ENCODE measurements at regions not wholly inside any gene's neighbourhood (a gene's known extent, or its start where the extent isn't known, plus 50 kb on each side); places are given as distances from the start of the nearest gene placed in this dataset.
"Not testable (repeated sequence)": the region's sequence is repeated elsewhere in the genome, so short reads cannot be mapped to it uniquely, and the experiment has no call there.

GRCh38 chr10:65128277-65128676 is 1607.1 kb downstream of the REEP3 start:
- ATAC-seq: no peak
- intact Hi-C loops (cut with micrococcal nuclease): no loop called here
- DNase-seq: no peak

GRCh38 chr10:65130162-65130758 is 1609.1 kb downstream of the REEP3 start:
- DNase-seq (no peak), ATAC-seq (no peak)
- intact Hi-C loops (cut with micrococcal nuclease): no loop called here

GRCh38 chr10:65133652-65134051 is 1612.5 kb downstream of the REEP3 start:
- intact Hi-C loops (cut with micrococcal nuclease): no loop called here
- DNase-seq (no peak), ATAC-seq (no peak)

GRCh38 chr10:65135508-65135907 is 1614.3 kb downstream of the REEP3 start:
- DNase-seq (no peak), ATAC-seq (no peak)
- intact Hi-C loops (cut with micrococcal nuclease): no loop called here

- no peak for ATAC-seq
- intact Hi-C loops (cut with micrococcal nuclease): no loop called here
- no peak for DNase-seq
Observed at GRCh38 chr10:65142641-65143435, 1621.6 kb downstream of the REEP3 start.

- ATAC-seq: no peak
Observed at GRCh38 chr10:65143723-65144122, 1622.5 kb downstream of the REEP3 start.

GRCh38 chr10:65149878-65150277 is 1628.7 kb downstream of the REEP3 start:
- intact Hi-C loops (cut with micrococcal nuclease): no loop called here
- no peak for ATAC-seq
- no peak for DNase-seq

More at GRCh38 chr10:65143723-65144122, 1622.5 kb downstream of the REEP3 start:
- intact Hi-C loops (cut with micrococcal nuclease): no loop called here
- no peak for DNase-seq

- ATAC-seq (no peak), DNase-seq (no peak)
- intact Hi-C loops (cut with micrococcal nuclease): no loop called here
Observed at GRCh38 chr10:65166272-65166671, 1645.1 kb downstream of the REEP3 start.

GRCh38 chr10:65172249-65172648 is 1651.0 kb downstream of the REEP3 start:
- no peak for DNase-seq
- intact Hi-C loops (cut with micrococcal nuclease): no loop called here
- no peak for ATAC-seq

- DNase-seq (no peak), ATAC-seq (no peak)
- intact Hi-C loops (cut with micrococcal nuclease): no loop called here
Observed at GRCh38 chr10:65176994-65177393, 1655.8 kb downstream of the REEP3 start.

GRCh38 chr10:65183236-65183635 is 1662.0 kb downstream of the REEP3 start:
- intact Hi-C loops (cut with micrococcal nuclease): no loop called here
- ATAC-seq (no peak), DNase-seq (no peak)

- ATAC-seq; DNase-seq; intact Hi-C loops (cut with micrococcal nuclease): not testable (repeated sequence)
Observed at GRCh38 chr10:65186668-65187067, 1665.5 kb downstream of the REEP3 start.

GRCh38 chr10:65194126-65194525 is 1672.9 kb downstream of the REEP3 start:
- intact Hi-C loops (cut with micrococcal nuclease): no loop called here
- no peak for DNase-seq
- no peak for ATAC-seq

GRCh38 chr10:65194555-65194954 is 1673.4 kb downstream of the REEP3 start:
- intact Hi-C loops (cut with micrococcal nuclease): no loop called here
- ATAC-seq: no peak

GRCh38 chr10:65196111-65196510 is 1674.9 kb downstream of the REEP3 start:
- DNase-seq (no peak), ATAC-seq (no peak)
- intact Hi-C loops (cut with micrococcal nuclease): no loop called here

More at GRCh38 chr10:65194555-65194954, 1673.4 kb downstream of the REEP3 start:
- no peak for DNase-seq

GRCh38 chr10:65197935-65198334 is 1676.7 kb downstream of the REEP3 start:
- no peak for DNase-seq
- intact Hi-C loops (cut with micrococcal nuclease): no loop called here
- ATAC-seq: no peak

GRCh38 chr10:65201491-65201890 is 1680.3 kb downstream of the REEP3 start:
- intact Hi-C loops (cut with micrococcal nuclease): no loop called here
- ATAC-seq: no peak
- no peak for DNase-seq

GRCh38 chr10:65204999-65205398 is 1683.8 kb downstream of the REEP3 start:
- no peak for ATAC-seq
- no peak for DNase-seq
- intact Hi-C loops (cut with micrococcal nuclease): no loop called here

- DNase-seq (no peak), ATAC-seq (no peak)
- intact Hi-C loops (cut with micrococcal nuclease): no loop called here
Observed at GRCh38 chr10:65213170-65213569, 1692.0 kb downstream of the REEP3 start.

GRCh38 chr10:65219444-65219843 is 1698.2 kb downstream of the REEP3 start:
- no peak for ATAC-seq

GRCh38 chr10:65231148-65231547 is 1694.7 kb upstream of the LRRTM3 start:
- ATAC-seq (no peak), DNase-seq (no peak)
- intact Hi-C loops (cut with micrococcal nuclease): no loop called here

More at GRCh38 chr10:65219444-65219843, 1698.2 kb downstream of the REEP3 start:
- DNase-seq: no peak
- intact Hi-C loops (cut with micrococcal nuclease): no loop called here

Data from left ventricle myocardium superior (tissue), 1 donor.